ENCODE measurements at regions not wholly inside any gene's neighbourhood (a gene's known extent, or its start where the extent isn't known, plus 50 kb on each side); places are given as distances from the start of the nearest gene placed in this dataset.

GRCh38 chr5:156259618-156260017 lies 67.3 kb upstream of the SGCD start:
- no peak overlapping the region for H3K27ac ChIP-seq
- no peak for DNase-seq (ENCODE audit: low read depth, low spot score)

GRCh38 chr5:156261275-156261939 lies 65.6 kb upstream of the SGCD start:
- no peak for DNase-seq (ENCODE audit: low read depth, low spot score)
- H3K27ac ChIP-seq = no peak overlapping the region

- no peak overlapping the region for H3K27ac ChIP-seq
- no peak for DNase-seq (ENCODE audit: low read depth, low spot score)
These were observed 55.4 kb upstream of the SGCD start for GRCh38 chr5:156271569-156271968.

GRCh38 chr5:156272139-156272538 lies 54.8 kb upstream of the SGCD start:
- no peak for DNase-seq (ENCODE audit: low read depth, low spot score)
- H3K27ac ChIP-seq = no peak overlapping the region

- H3K27ac ChIP-seq = no peak overlapping the region
- DNase-seq (ENCODE audit: low read depth, low spot score) = no peak
These were observed 53.6 kb upstream of the SGCD start for GRCh38 chr5:156273325-156273724.

GRCh38 chr5:156274453-156274852 lies 52.5 kb upstream of the SGCD start:
- no peak overlapping the region for H3K27ac ChIP-seq
- DNase-seq (ENCODE audit: low read depth, low spot score) = no peak
